CD14-positive monocyte (primary cell): ENCODE measurements at regions not wholly inside any gene's neighbourhood (a gene's known extent, or its start where the extent isn't known, plus 50 kb on each side); places are given as distances from the start of the nearest gene placed in this dataset.

Experiments
- DNase-seq, 3 donors: peaks; one replicate each; pipeline ENCODE4 v3.0.0-alpha.2; 2011 to 2022
- H2AFZ ChIP-seq: 2 replicates; pipeline ENCODE4 v1.6.0; 2012; ENCODE audit warnings: mild to moderate bottlenecking, low read depth, low read length, inconsistent platforms; ENCODE audit not compliant: insufficient read depth, poor library complexity, severe bottlenecking
- H3K27ac ChIP-seq, 2 donors: 1 replicate in 1 of 2; 2 replicates in 1 of 2; pipeline ENCODE4 v1.5.1; 2012 to 2013; ENCODE audit warnings: low read length in 2 of 2, control low read depth in 1 of 2, inconsistent platforms in 1 of 2, low read depth in 1 of 2, mild to moderate bottlenecking in 1 of 2
- H3K27me3 ChIP-seq, 2 donors: one replicate each; pipeline versions ENCODE4 v1.6.0 to v1.6.1; 2011 to 2013; ENCODE audit warnings: low read length in 2 of 2; ENCODE audit not compliant: control insufficient read depth in 2 of 2, insufficient read depth in 2 of 2
- H3K36me3 ChIP-seq, 2 donors: replicated peaks in 1 of 2; 1 replicate in 1 of 2; 2 replicates in 1 of 2; pipeline versions ENCODE4 v1.5.1 to v1.6.1; 2012 to 2013; ENCODE audit warnings: low read length in 2 of 2, control low read depth in 1 of 2, inconsistent platforms in 1 of 2, mild to moderate bottlenecking in 1 of 2; ENCODE audit not compliant: insufficient read depth in 2 of 2, control insufficient read depth in 1 of 2
- H3K4me1 ChIP-seq, 2 donors: 1 replicate in 1 of 2; 2 replicates in 1 of 2; pipeline versions ENCODE4 v1.5.1 to v1.6.1; 2012 to 2013; ENCODE audit warnings: low read length in 2 of 2, control low read depth in 1 of 2, inconsistent platforms in 1 of 2, mild to moderate bottlenecking in 1 of 2, moderate library complexity in 1 of 2; ENCODE audit not compliant: insufficient read depth in 2 of 2, control insufficient read depth in 1 of 2
- H3K4me2 ChIP-seq: replicated peaks from 2 replicates; pipeline ENCODE3; 2012; ENCODE audit warnings: low read length, moderate library complexity, mild to moderate bottlenecking; ENCODE audit not compliant: poor library complexity, severe bottlenecking; ENCODE audit errors: extremely low read depth
- H3K4me3 ChIP-seq, 3 experiments: fragments of 200-600 bp in 1 of 3; sonication (generic) in 1 of 3; replicated peaks in 1 of 3; 1 replicate in 2 of 3; 2 replicates in 1 of 3; pipeline ENCODE4 v1.5.1; 2011 to 2013; ENCODE audit warnings: low read length in 3 of 3, mild to moderate bottlenecking in 3 of 3, control low read depth in 2 of 3, low read depth in 2 of 3, inconsistent platforms in 1 of 3, moderate library complexity in 1 of 3
- H3K79me2 ChIP-seq: 2 replicates; pipeline ENCODE4 v1.6.0; 2012; ENCODE audit warnings: mild to moderate bottlenecking, control low read depth, inconsistent platforms, low read length, moderate library complexity; ENCODE audit not compliant: insufficient read depth
- H3K9ac ChIP-seq: 2 replicates; pipeline ENCODE4 v1.6.0; 2017; ENCODE audit warnings: low read length, mild to moderate bottlenecking; ENCODE audit not compliant: insufficient read depth, poor library complexity, severe bottlenecking
- H3K9me3 ChIP-seq, 2 donors: replicated peaks in 1 of 2; 1 replicate in 1 of 2; 2 replicates in 1 of 2; pipeline versions ENCODE4 v1.5.1 to v1.6.1; 2012 to 2013; ENCODE audit warnings: low read length in 2 of 2, control low read depth in 1 of 2; ENCODE audit not compliant: control insufficient read depth in 1 of 2, insufficient read depth in 1 of 2
- H4K20me1 ChIP-seq: 2 replicates; pipeline ENCODE4 v1.6.0; 2012; ENCODE audit warnings: mild to moderate bottlenecking, low read length, control low read depth, moderate library complexity; ENCODE audit not compliant: insufficient read depth
- H3K27ac Mint-ChIP-seq, 7 donors: one replicate each; pipeline ENCODE4 v1.8.0; 2020; ENCODE audit warnings: mild to moderate bottlenecking in 7 of 7, mixed read lengths in 7 of 7, moderate library complexity in 6 of 7, inconsistent platforms in 2 of 7
- H3K27me3 Mint-ChIP-seq, 3 donors: one replicate each; pipeline ENCODE4 v1.8.0; 2021 to 2022; ENCODE audit warnings: low read depth in 3 of 3, mild to moderate bottlenecking in 3 of 3, mixed read lengths in 3 of 3, moderate library complexity in 3 of 3, inconsistent platforms in 1 of 3
- H3K36me3 Mint-ChIP-seq, 2 donors: one replicate each; pipeline ENCODE4 v1.8.0; 2020; ENCODE audit warnings: mixed read lengths in 2 of 2, inconsistent platforms in 1 of 2, mild to moderate bottlenecking in 1 of 2
- H3K4me1 Mint-ChIP-seq: one replicate; pipeline ENCODE4 v1.8.0; 2020; ENCODE audit warnings: mild to moderate bottlenecking, mixed read lengths
- H3K4me3 Mint-ChIP-seq, 2 donors: one replicate each; pipeline ENCODE4 v1.8.0; 2020; ENCODE audit warnings: mild to moderate bottlenecking in 2 of 2, mixed read lengths in 2 of 2, moderate library complexity in 1 of 2
- H3K9me3 Mint-ChIP-seq, 7 donors: one replicate each; pipeline ENCODE4 v1.8.0; 2020 to 2022; ENCODE audit warnings: mixed read lengths in 7 of 7, mild to moderate bottlenecking in 6 of 7, moderate library complexity in 6 of 7, inconsistent platforms in 2 of 7
- CTCF ChIP-seq: fragments of 200-600 bp; IDR thresholded peaks from one replicate; pipeline ENCODE4 v1.8.0; 2022; ENCODE audit warnings: antibody characterized with exemption, mild to moderate bottlenecking
- WGBS: methylation state at CpG from one replicate; pipeline ENCODE4 v1.1.5; 2013; ENCODE audit warnings: missing lambda C conversion rate; ENCODE audit not compliant: insufficient coverage; 5-methylcytosine and 5-hydroxymethylcytosine counted together
- intact Hi-C, 2 donors: fragments of 100-400 bp; cut with micrococcal nuclease; formaldehyde crosslinking; loops; one replicate each; pipeline versions ENCODE4 v1.15.0 to v1.15.1; 2023

- H4K20me1 ChIP-seq = no peaks in the 10 kb centered on the region
- no peaks in the 10 kb centered on the region for H3K79me2 ChIP-seq
- Mint-ChIP-seq H3K4me3 (no peak overlapping the region), H3K36me3 (no peaks in the 10 kb centered on the region), H3K9me3 (peaks cover 0 to 12% (median 2%) of the 10 kb centered on the region in 7 donors), H3K27ac (no peak overlapping the region), H3K27me3 (peaks cover 0 to 1% (median 0%) of the 10 kb centered on the region in 3 donors), H3K4me1 (no peaks in the 10 kb centered on the region)
- no peak overlapping the region for H3K4me3 ChIP-seq
- intact Hi-C loops = no loop called here
- no peaks in the 10 kb centered on the region for H3K27me3 ChIP-seq
- no peak for TF ChIP-seq CTCF
- no peak overlapping the region for H2AFZ ChIP-seq
- DNase-seq = no peak
- 60% methylated on average over 1 of the region's 3 CpGs for WGBS
- no peak overlapping the region for H3K9ac ChIP-seq
- no peak overlapping the region for H3K27ac ChIP-seq
- H3K4me1 ChIP-seq = no peaks in the 10 kb centered on the region
- H3K9me3 ChIP-seq = peaks cover 0 to under 1% of the 10 kb centered on the region in 2 donors
- H3K4me2 ChIP-seq = no peak overlapping the region
- H3K36me3 ChIP-seq = no peaks in the 10 kb centered on the region
These were observed 527.8 kb upstream of the PSMD7 start for GRCh38 chr16:73768786-73769203.

GRCh38 chr16:73764321-73764720, 532.3 kb upstream of the PSMD7 start:
- WGBS = 88% methylated on average over 2 of the region's 4 CpGs
- H3K27ac ChIP-seq = no peak overlapping the region
- H3K36me3 ChIP-seq = no peaks in the 10 kb centered on the region
- Mint-ChIP-seq H3K27me3 (no peaks in the 10 kb centered on the region), H3K4me3 (no peak overlapping the region), H3K27ac (no peak overlapping the region), H3K4me1 (no peaks in the 10 kb centered on the region), H3K9me3 (peaks cover 3 to 17% (median 4%) of the 10 kb centered on the region in 7 donors), H3K36me3 (no peaks in the 10 kb centered on the region)
- no peak overlapping the region for H2AFZ ChIP-seq
- no peaks in the 10 kb centered on the region for H4K20me1 ChIP-seq
- H3K4me2 ChIP-seq = no peak overlapping the region
- no peak for TF ChIP-seq CTCF
- no peaks in the 10 kb centered on the region for H3K79me2 ChIP-seq
- intact Hi-C loops = no loop called here
- H3K9ac ChIP-seq = no peak overlapping the region
- H3K4me1 ChIP-seq = no peaks in the 10 kb centered on the region
- peaks cover 0 to 2% of the 10 kb centered on the region in 2 donors for H3K9me3 ChIP-seq
- H3K4me3 ChIP-seq = no peak overlapping the region
- H3K27me3 ChIP-seq = no peaks in the 10 kb centered on the region
- DNase-seq = no peak
